Activated CD8-positive, alpha-beta memory T cell treated with anti-CD3 and anti-CD28 coated beads, Interleukin-2, amount 50 U/mL, for 1 hour (primary cell): ENCODE measurements at regions not wholly inside any gene's neighbourhood (a gene's known extent, or its start where the extent isn't known, plus 50 kb on each side); places are given as distances from the start of the nearest gene placed in this dataset.
A peak's percentile ranks its signal among the peaks of the same experiment; 100 is the strongest.

Experiments used
- DNase-seq: peaks from one replicate; pipeline ENCODE4 v3.0.0-alpha.2; 2020; ENCODE audit errors: extremely low read depth

GRCh38 chr16:85390511-85391174 is 222.5 kb upstream of the GSE1 start:
- DNase-seq, result no peak

GRCh38 chr16:85391175-85391707 is 221.9 kb upstream of the GSE1 start:
- no peak for DNase-seq

- DNase-seq, result no peak
Observed at GRCh38 chr16:85391769-85392583, 221.1 kb upstream of the GSE1 start.

- no peak for DNase-seq
Observed at GRCh38 chr16:85392756-85393673, 220.1 kb upstream of the GSE1 start.

- DNase-seq, result peak; percentile 18
Observed at GRCh38 chr16:85393674-85394451, 219.3 kb upstream of the GSE1 start.

DNA sequence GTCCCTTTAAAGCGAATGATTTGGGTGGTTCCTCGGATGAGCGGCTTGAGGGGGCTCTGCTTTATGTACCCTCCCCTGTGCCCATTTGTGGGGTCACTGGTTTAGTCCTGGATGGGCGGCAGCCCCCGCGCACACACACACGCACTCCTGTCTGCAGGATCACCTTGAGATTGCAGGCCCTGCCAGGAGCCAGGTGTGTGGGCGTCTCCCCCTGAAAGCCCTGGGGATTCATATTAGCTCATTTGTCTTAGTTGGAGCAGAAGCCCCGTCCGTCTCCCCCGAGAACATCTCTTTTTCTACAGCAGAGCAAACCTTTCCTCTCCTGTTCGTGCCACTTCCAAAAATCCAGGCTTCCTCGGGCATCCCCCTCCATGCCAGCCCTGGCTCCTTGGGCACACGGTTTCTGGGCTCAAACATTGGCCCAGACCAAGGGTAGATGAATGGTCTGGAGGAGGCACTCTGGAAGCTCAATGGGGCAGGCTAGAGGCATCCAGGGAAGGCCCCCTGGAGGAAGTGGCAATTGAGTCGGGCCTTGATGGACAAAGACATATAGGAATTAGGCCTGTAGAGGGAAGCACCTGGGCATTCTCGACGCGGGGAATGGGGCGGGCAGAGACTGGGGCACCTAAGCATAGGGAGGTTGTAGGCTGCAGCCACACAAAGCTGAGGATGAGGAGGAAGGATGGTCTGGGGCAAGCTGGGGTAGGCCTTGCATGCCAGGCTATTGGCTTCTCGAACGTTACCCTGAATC is 218.5 kb upstream of the GSE1 start:
- no peak for DNase-seq

DNA sequence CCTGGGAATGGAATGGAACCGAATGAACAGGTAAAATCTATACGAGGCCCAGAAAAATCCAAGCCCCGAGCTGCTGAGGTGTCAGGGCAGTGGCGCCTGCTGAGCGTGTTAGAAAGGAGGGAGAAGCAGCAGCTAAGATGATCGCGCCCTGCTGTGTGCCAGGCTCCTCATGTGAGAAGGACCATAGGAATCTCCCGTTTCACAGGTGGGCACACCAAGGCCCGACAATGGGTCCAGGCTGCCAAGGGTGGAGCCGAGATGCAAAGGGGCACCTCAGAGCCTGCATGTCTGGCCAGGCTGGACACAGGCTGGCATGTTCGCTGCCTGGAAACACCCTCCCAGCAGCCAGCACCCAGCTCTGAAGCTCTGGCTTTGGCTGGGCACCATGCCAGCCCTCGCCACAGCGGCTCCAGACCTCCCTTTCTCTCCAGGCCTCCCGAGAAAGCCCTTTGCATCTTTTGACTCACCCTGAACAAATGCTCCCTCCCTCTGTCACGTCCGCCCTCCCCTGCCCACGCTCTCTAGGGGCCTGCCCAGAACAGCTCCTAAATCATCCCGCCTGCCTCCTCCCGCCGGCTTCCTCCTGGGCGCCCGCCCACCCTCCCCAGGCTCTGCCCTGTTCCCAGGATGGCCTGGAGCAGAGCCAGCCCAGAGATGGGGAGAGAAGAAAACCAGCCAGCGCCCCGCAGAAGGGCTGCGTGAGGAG is 217.8 kb upstream of the GSE1 start:
- DNase-seq, result no peak

- DNase-seq, result no peak
Observed at GRCh38 chr16:85395913-85396878, 216.9 kb upstream of the GSE1 start.

DNA sequence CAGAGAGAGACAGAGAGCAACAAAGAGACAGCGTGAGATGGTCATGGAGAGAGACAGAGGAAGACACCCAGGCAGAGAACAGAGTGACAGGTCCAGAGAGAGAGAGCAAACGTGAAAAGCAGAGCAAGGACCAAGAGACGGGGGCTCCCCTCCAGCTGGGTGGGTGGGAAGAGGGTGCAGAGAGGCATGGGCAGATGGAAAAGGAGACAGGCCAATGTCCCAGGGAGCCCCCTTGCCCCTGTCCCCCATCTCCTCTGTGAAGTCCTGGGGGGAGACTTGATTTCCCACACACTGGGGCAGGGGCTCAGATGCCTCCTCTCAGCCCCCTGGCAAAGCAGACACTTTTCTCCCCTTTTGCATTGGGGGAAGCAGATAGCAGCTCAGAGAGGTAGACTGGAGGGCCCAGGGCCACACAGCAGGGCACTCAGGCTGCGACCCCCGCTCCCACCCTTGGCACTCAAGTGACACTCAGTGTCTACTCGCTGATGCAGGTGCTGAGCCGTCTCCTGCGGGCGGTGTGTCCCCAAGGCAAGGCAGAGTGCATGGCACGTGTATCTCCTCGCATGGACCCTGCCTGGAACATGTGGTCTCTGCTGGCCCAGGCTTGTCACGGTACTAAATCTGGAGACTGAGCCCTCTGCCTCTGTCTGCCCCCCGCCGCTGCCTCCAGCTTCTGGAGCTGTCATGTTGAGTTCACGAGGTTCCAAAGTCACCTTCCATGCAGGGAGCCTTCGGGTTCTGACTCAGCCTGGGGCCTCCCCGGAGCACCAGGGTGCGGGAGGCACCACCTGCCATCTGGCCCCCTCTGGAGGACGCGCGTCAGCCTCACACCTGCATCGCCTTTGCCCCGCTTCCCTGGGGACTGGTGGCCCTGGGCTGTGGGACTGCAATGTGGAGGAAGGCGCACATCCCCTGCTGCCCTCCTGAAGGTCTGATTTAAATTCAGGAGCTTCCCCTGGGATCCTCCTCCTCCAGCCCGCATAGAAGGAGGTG is 215.9 kb upstream of the GSE1 start:
- no peak for DNase-seq

- DNase-seq, result no peak
Observed at GRCh38 chr16:85398050-85398451, 215.1 kb upstream of the GSE1 start.

DNA sequence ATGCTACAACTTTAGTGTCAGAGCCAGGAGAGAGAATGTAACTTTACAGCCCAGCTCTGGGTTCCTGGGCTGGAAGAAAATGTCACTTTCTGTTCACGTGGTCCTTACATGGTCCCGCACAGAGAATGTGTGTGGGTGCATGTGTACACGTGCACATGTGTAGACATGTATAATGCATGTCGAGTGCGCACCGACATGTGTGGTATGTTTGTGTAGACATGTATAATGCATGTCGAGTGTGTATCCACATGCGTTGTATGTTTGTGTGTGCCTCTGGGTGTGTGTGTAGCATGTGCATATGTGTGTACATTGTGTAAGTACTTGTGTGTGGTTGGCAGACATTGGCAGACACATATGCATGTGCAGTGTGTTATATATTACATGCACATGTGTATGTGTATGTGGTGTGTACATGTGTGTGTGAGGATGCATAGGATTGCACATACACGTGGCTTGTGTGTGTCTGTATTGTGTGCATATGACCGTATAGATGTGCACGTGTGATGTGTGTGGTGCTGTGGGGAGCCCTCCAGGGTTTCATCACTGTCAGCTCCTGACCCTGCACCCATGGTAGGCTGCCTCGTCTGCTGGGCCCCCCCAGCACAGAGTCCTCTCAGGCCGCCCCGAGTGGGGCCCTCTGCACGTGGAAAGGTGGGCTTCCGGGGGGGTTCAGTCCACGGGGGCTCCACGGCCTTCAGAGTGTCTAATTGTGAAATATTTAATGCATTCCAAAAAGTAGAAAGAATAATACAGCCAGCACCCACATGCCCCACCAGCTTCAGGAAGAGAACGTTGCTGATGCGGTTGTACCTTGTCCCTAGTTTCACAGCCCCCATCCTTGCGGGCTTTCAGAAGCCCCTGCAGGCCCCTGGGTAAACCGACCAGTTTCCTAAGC is 214.2 kb upstream of the GSE1 start:
- no peak for DNase-seq

DNA sequence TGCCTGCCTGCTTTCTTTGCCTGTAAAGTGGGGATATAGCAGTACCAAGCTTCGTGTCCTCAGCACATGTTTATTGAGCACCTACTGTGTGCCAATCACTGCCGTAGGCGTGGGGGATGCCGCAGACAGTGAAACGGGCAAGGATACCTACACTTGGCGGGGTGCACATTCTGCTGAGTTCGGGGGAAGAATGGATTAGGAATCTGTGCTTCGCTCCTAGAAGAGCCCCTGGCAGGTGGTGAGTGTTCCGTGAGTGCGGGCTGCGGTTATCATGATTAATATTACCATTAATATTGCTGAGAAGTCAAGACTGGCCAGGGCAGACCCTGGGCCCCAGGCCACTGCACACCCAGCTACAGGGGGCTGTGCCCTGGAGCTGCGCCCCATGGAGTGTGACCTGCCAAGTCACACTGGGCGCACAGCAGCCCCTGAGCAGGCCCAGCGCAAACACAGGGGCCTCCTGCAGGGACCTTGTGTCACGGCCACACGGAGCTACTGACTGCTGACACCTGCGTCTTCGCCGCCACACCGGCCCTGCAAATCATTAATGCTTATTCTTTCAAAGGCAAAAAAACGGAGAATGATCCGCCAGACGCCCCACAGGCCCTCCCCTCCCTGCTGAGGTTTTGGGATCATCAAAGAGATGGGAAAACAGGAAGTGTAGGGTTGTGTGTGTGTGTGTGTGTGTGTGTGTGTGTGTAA is 213.4 kb upstream of the GSE1 start:
- DNase-seq, result no peak

- no peak for DNase-seq
Observed at GRCh38 chr16:85400305-85401205, 212.6 kb upstream of the GSE1 start.

GRCh38 chr16:85401370-85401916 is 211.7 kb upstream of the GSE1 start:
- no peak for DNase-seq
